CD4-positive, alpha-beta memory T cell (primary cell): ENCODE measurements at regions not wholly inside any gene's neighbourhood (a gene's known extent, or its start where the extent isn't known, plus 50 kb on each side); places are given as distances from the start of the nearest gene placed in this dataset.
"Not testable (repeated sequence)": the region's sequence is repeated elsewhere in the genome, so short reads cannot be mapped to it uniquely, and the experiment has no call there.

Experiments used
- CTCF ChIA-PET: fragments of 350-600 bp; sonication (Branson Sonifier 250); formaldehyde crosslinking; loops from one replicate; lab custom pipeline; 2021; ENCODE audit warnings: inconsistent platforms; ENCODE audit not compliant: partially characterized antibody; lab: Charles Lee
- POLR2A ChIA-PET: fragments of 350-600 bp; sonication (Branson Sonifier 250); formaldehyde crosslinking; loops from one replicate; lab custom pipeline; 2021; ENCODE audit not compliant: partially characterized antibody; lab: Charles Lee
- DNase-seq, 5 donors: peaks; one replicate each; pipeline versions ENCODE4 v3.0.0 to v3.0.0-alpha.2; 2020 to 2022; ENCODE audit warnings: mixed read lengths in 1 of 5
- H3K27ac ChIP-seq: one replicate; pipeline ENCODE4 v1.7.0; 2013; ENCODE audit warnings: low read depth, low read length
- H3K27me3 ChIP-seq: 2 replicates; pipeline ENCODE4 v1.7.0; 2013; ENCODE audit warnings: mild to moderate bottlenecking, low read length, moderate library complexity; ENCODE audit not compliant: insufficient read depth
- H3K36me3 ChIP-seq: 2 replicates; pipeline ENCODE4 v1.7.0; 2013; ENCODE audit warnings: mild to moderate bottlenecking, low read length, moderate library complexity; ENCODE audit not compliant: insufficient read depth
- H3K4me1 ChIP-seq: 2 replicates; pipeline ENCODE4 v1.7.0; 2013; ENCODE audit warnings: mild to moderate bottlenecking, low read length, moderate library complexity; ENCODE audit not compliant: insufficient read depth
- H3K4me3 ChIP-seq, 2 donors: one replicate each; pipeline ENCODE4 v1.7.0; 2013; ENCODE audit warnings: low read length in 2 of 2, mild to moderate bottlenecking in 1 of 2
- H3K9me3 ChIP-seq, 2 donors: one replicate each; pipeline ENCODE4 v1.7.0; 2013; ENCODE audit warnings: low read length in 2 of 2, control low read depth in 1 of 2; ENCODE audit not compliant: control insufficient read depth in 1 of 2
- H3K27ac Mint-ChIP-seq, 7 donors: one replicate each; pipeline ENCODE4 v1.8.0; 2020 to 2021; ENCODE audit warnings: mixed read lengths in 7 of 7, mild to moderate bottlenecking in 6 of 7, inconsistent platforms in 3 of 7, moderate library complexity in 3 of 7
- H3K27me3 Mint-ChIP-seq, 2 donors: one replicate each; pipeline ENCODE4 v1.8.0; 2020 to 2021; ENCODE audit warnings: mixed read lengths in 2 of 2
- H3K36me3 Mint-ChIP-seq, 2 donors: one replicate each; pipeline ENCODE4 v1.8.0; 2020 to 2021; ENCODE audit warnings: mixed read lengths in 2 of 2, inconsistent platforms in 1 of 2, mild to moderate bottlenecking in 1 of 2
- H3K4me1 Mint-ChIP-seq, 4 donors: one replicate each; pipeline ENCODE4 v1.8.0; 2020 to 2021; ENCODE audit warnings: mixed read lengths in 4 of 4, mild to moderate bottlenecking in 1 of 4
- H3K4me3 Mint-ChIP-seq, 8 donors: one replicate each; pipeline ENCODE4 v1.8.0; 2020 to 2021; ENCODE audit warnings: mixed read lengths in 8 of 8, mild to moderate bottlenecking in 7 of 8, moderate library complexity in 6 of 8, inconsistent platforms in 3 of 8
- H3K9me3 Mint-ChIP-seq, 8 donors: one replicate each; pipeline ENCODE4 v1.8.0; 2020 to 2021; ENCODE audit warnings: mixed read lengths in 8 of 8, mild to moderate bottlenecking in 5 of 8, inconsistent platforms in 3 of 8, moderate library complexity in 1 of 8
- intact Hi-C: fragments of 100-400 bp; cut with micrococcal nuclease; formaldehyde crosslinking; loops from one replicate; pipeline ENCODE4 v1.15.1; 2023

GRCh38 chr7:35906191-35906908, 105.5 kb downstream of the SEPTIN7 start:
- Histone ChIP-seq H3K36me3 (peaks cover 5% of the 10 kb centered on the region), H3K27me3 (no peaks in the 10 kb centered on the region), H3K4me3 (no peak overlapping the region), H3K9me3 (no peaks in the 10 kb centered on the region), H3K4me1 (no peaks in the 10 kb centered on the region), H3K27ac (no peak overlapping the region)
- Mint-ChIP-seq H3K36me3 (peaks cover 16 to 43% of the 10 kb centered on the region in 2 donors), H3K4me1 (peaks cover 0 to 6% (median 3%) of the 10 kb centered on the region in 4 donors), H3K27ac (peak overlapping the region in 5 of 7 donors; percentile 2 to 69 (median 36)), H3K9me3 (no peaks in the 10 kb centered on the region), H3K4me3 (no peak overlapping the region), H3K27me3 (no peaks in the 10 kb centered on the region)
- peak; percentile 70 to 78 (median 73) for DNase-seq
- POLR2A ChIA-PET = interaction anchor here (0.9 to 1.0 kb wide), 2 partner anchors 197 to 211 kb away, joined by 3 to 4 read pairs; partner anchors contain the start of gene HERPUD2
- intact Hi-C loops = loop anchor here (1.0 to 5.0 kb wide), 7 partner anchors 106 to 481 kb away; partner anchors contain the start of gene SEPTIN7
- CTCF ChIA-PET = interaction anchor here (0.6 to 2.1 kb wide), 38 partner anchors 8 to 482 kb away, joined by 3 to 48 read pairs (median 4); partner anchors contain the start of gene HERPUD2

GRCh38 chr7:35908331-35909216, 107.7 kb downstream of the SEPTIN7 start:
- intact Hi-C loops = loop anchor here (5.0 kb wide), 2 partner anchors 216 to 266 kb away; no protein-coding TSS in a partner anchor
- POLR2A ChIA-PET = no interaction called here
- H3K4me3 Mint-ChIP-seq = no peak overlapping the region

GRCh38 chr7:35909870-35910357, 109.1 kb downstream of the SEPTIN7 start:
- Histone ChIP-seq H3K4me1 (no peaks in the 10 kb centered on the region), H3K36me3 (no peaks in the 10 kb centered on the region), H3K27ac (no peak overlapping the region), H3K4me3 (no peak overlapping the region), H3K27me3 (no peaks in the 10 kb centered on the region), H3K9me3 (no peaks in the 10 kb centered on the region)
- no peak for DNase-seq
- Mint-ChIP-seq H3K4me3 (no peak overlapping the region), H3K9me3 (peaks cover 0 to 4% (median 0%) of the 10 kb centered on the region in 8 donors), H3K4me1 (peaks cover 0 to 6% (median 3%) of the 10 kb centered on the region in 4 donors), H3K36me3 (peaks cover 19 to 22% of the 10 kb centered on the region in 2 donors), H3K27me3 (no peaks in the 10 kb centered on the region), H3K27ac (no peak overlapping the region)
- intact Hi-C loops = loop anchor here (5.0 to 10.0 kb wide), 3 partner anchors 218 to 268 kb away; partner anchors contain the start of gene EEPD1
- ChIA-PET CTCF (interaction anchor here (1.6 to 1.8 kb wide), 2 partner anchors 12 to 200 kb away, joined by 4 to 7 read pairs; no protein-coding TSS in a partner anchor), POLR2A (no interaction called here)

More at GRCh38 chr7:35908331-35909216, 107.7 kb downstream of the SEPTIN7 start:
- CTCF ChIA-PET = interaction anchor here (0.9 to 2.1 kb wide), 5 partner anchors 11 to 458 kb away, joined by 3 to 48 read pairs (median 5); no protein-coding TSS in a partner anchor
- Histone ChIP-seq H3K27me3 (no peaks in the 10 kb centered on the region), H3K4me3 (no peak overlapping the region), H3K4me1 (no peaks in the 10 kb centered on the region), H3K36me3 (peaks cover 5% of the 10 kb centered on the region), H3K27ac (no peak overlapping the region), H3K9me3 (no peaks in the 10 kb centered on the region)
- Mint-ChIP-seq H3K27me3 (no peaks in the 10 kb centered on the region), H3K27ac (peak overlapping the region in 4 of 7 donors; percentile 4 to 75 (median 26)), H3K4me1 (peaks cover 0 to 6% (median 3%) of the 10 kb centered on the region in 4 donors), H3K36me3 (peaks cover 25 to 31% of the 10 kb centered on the region in 2 donors), H3K9me3 (peaks cover 0 to 4% (median 0%) of the 10 kb centered on the region in 8 donors)
- no peak for DNase-seq

- H3K27me3 ChIP-seq, H3K27me3 Mint-ChIP-seq, H3K4me3 ChIP-seq, H3K27ac ChIP-seq, DNase-seq, H3K4me1 Mint-ChIP-seq, POLR2A ChIA-PET, H3K9me3 Mint-ChIP-seq, H3K27ac Mint-ChIP-seq, H3K36me3 ChIP-seq, H3K4me1 ChIP-seq, H3K4me3 Mint-ChIP-seq, H3K9me3 ChIP-seq: not testable (repeated sequence)
- intact Hi-C loops = loop anchor here (10.0 kb wide), 1 partner anchor 244 kb away; the partner anchor contains the start of gene EEPD1
- peaks cover 15 to 22% of the 10 kb centered on the region in 2 donors for H3K36me3 Mint-ChIP-seq
- CTCF ChIA-PET = interaction anchor here (1.6 kb wide), 1 partner anchor 201 kb away, joined by 7 read pairs; no protein-coding TSS in a partner anchor
Measured at GRCh38 chr7:35910621-35911020, 109.8 kb downstream of the SEPTIN7 start.

- H3K4me3 ChIP-seq, H3K9me3 ChIP-seq, H3K27me3 ChIP-seq, H3K4me1 ChIP-seq, H3K4me3 Mint-ChIP-seq, CTCF ChIA-PET, H3K27me3 Mint-ChIP-seq, H3K4me1 Mint-ChIP-seq, H3K9me3 Mint-ChIP-seq, H3K36me3 ChIP-seq, H3K27ac ChIP-seq, DNase-seq: not testable (repeated sequence)
- intact Hi-C loops = loop anchor here (10.0 kb wide), 1 partner anchor 241 kb away; the partner anchor contains the start of gene EEPD1
- POLR2A ChIA-PET = interaction anchor here (0.6 kb wide), 1 partner anchor 114 kb away, joined by 4 read pairs; no protein-coding TSS in a partner anchor
- H3K36me3 Mint-ChIP-seq = peaks cover 13 to 22% of the 10 kb centered on the region in 2 donors
- peak overlapping the region in 1 of 7 donors; percentile 30 for H3K27ac Mint-ChIP-seq
Measured at GRCh38 chr7:35913350-35913749, 112.5 kb downstream of the SEPTIN7 start.

GRCh38 chr7:35914214-35914613, 113.4 kb downstream of the SEPTIN7 start:
- POLR2A ChIA-PET, H3K27ac ChIP-seq, H3K27me3 ChIP-seq, H3K27ac Mint-ChIP-seq, H3K9me3 ChIP-seq, H3K4me3 Mint-ChIP-seq, CTCF ChIA-PET, H3K4me3 ChIP-seq, H3K27me3 Mint-ChIP-seq, H3K9me3 Mint-ChIP-seq, DNase-seq, H3K4me1 ChIP-seq, H3K4me1 Mint-ChIP-seq, H3K36me3 ChIP-seq: not testable (repeated sequence)
- H3K36me3 Mint-ChIP-seq = peaks cover 13 to 26% of the 10 kb centered on the region in 2 donors
- intact Hi-C loops = loop anchor here (10.0 kb wide), 1 partner anchor 241 kb away; the partner anchor contains the start of gene EEPD1
